ENCODE measurements at regions not wholly inside any gene's neighbourhood (a gene's known extent, or its start where the extent isn't known, plus 50 kb on each side); places are given as distances from the start of the nearest gene placed in this dataset.

DNA sequence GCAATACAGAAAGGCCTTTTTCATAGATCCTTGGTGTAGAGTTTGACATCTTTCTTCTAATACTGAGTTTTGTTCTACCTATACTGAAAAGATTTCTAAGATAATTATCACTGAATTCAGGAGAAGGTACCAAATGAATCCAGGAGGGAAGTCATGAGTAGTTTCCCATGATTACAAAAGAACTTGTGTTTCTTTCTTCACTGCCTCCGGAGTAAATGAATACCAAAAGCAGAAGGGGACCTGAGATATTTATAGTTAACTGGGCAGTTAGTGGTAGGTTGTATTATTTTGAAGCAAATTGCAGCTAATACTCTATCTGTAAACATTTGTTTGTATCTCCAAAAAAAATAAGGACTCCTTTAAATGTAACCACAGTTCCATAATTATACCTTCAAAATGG is 175.4 kb downstream of the SUCNR1 start:
- H3K27ac Mint-ChIP-seq (ENCODE audit: unreplicated experiment): no peak overlapping the region
- no peak overlapping the region for H3K4me3 Mint-ChIP-seq (ENCODE audit: unreplicated experiment)

GRCh38 chr3:152050903-152051302 is 177.5 kb downstream of the SUCNR1 start:
- Mint-ChIP-seq H3K27me3 (ENCODE audit: unreplicated experiment) (no peaks in the 10 kb centered on the region), H3K9me3 (ENCODE audit: unreplicated experiment) (no peaks in the 10 kb centered on the region), H3K27ac (ENCODE audit: unreplicated experiment) (no peak overlapping the region), H3K4me1 (ENCODE audit: low read depth, unreplicated experiment) (no peaks in the 10 kb centered on the region), H3K4me3 (ENCODE audit: unreplicated experiment) (no peak overlapping the region), H3K36me3 (ENCODE audit: unreplicated experiment) (no peaks in the 10 kb centered on the region)
- TF ChIP-seq, protein P1, sequence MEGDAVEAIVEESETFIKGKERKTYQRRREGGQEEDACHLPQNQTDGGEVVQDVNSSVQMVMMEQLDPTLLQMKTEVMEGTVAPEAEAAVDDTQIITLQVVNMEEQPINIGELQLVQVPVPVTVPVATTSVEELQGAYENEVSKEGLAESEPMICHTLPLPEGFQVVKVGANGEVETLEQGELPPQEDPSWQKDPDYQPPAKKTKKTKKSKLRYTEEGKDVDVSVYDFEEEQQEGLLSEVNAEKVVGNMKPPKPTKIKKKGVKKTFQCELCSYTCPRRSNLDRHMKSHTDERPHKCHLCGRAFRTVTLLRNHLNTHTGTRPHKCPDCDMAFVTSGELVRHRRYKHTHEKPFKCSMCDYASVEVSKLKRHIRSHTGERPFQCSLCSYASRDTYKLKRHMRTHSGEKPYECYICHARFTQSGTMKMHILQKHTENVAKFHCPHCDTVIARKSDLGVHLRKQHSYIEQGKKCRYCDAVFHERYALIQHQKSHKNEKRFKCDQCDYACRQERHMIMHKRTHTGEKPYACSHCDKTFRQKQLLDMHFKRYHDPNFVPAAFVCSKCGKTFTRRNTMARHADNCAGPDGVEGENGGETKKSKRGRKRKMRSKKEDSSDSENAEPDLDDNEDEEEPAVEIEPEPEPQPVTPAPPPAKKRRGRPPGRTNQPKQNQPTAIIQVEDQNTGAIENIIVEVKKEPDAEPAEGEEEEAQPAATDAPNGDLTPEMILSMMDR (IDR thresholded peaks at IDR 0.05; ENCODE audit: partially characterized antibody, unreplicated experiment): no peak
- DNase-seq: no peak

More for the DNA sequence above, 175.4 kb downstream of the SUCNR1 start:
- Mint-ChIP-seq H3K4me1 (ENCODE audit: low read depth, unreplicated experiment) (no peaks in the 10 kb centered on the region), H3K9me3 (ENCODE audit: unreplicated experiment) (no peaks in the 10 kb centered on the region), H3K27me3 (ENCODE audit: unreplicated experiment) (no peaks in the 10 kb centered on the region), H3K36me3 (ENCODE audit: unreplicated experiment) (no peaks in the 10 kb centered on the region)
- TF ChIP-seq, protein P1 (IDR thresholded peaks at IDR 0.05; ENCODE audit: partially characterized antibody, unreplicated experiment): no peak
- no peak for DNase-seq

DNA sequence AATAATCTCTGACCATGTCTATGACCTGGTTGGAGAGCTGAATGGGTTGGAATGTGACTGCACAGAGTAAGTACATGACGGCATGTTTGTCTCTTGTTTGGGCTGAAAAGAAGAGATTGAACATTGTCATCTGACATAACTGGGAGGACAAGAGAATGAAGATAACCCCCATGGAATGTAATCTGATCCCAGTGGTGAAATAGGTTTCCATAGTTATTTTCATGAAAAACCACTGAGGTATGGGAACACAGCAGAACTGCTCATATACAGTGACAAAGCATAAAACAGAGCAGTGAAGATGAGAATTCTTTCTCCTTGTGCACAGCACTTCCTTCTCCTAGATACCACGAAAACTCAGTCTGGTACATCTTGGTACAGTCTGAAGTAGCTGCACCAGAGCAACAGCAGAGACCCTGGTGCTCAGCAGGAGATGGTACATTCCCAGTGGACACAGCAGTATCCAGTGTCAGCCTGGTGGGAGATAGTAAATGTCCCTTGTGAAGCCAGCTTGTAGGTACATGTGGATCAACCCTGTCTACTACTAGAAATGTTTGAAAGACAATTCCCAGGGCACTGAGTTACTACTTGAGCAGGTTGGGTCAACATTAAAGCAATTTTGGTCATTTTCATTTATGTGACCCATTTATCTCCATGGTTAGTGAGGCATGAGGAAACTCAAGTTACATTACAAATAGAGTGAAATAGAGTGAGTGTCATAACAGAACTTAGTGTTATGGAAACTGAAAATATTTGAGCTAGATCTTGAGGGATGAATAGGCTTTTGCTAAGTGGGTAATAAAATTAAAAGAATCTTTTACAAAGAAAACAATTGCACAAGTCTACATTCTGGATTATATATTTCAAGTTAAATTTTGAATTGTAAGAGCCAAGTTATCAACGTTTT is 178.3 kb downstream of the SUCNR1 start:
- no peak for DNase-seq
- Mint-ChIP-seq H3K4me1 (ENCODE audit: low read depth, unreplicated experiment) (no peaks in the 10 kb centered on the region), H3K36me3 (ENCODE audit: unreplicated experiment) (no peaks in the 10 kb centered on the region), H3K27me3 (ENCODE audit: unreplicated experiment) (no peaks in the 10 kb centered on the region), H3K27ac (ENCODE audit: unreplicated experiment) (no peak overlapping the region), H3K9me3 (ENCODE audit: unreplicated experiment) (no peaks in the 10 kb centered on the region), H3K4me3 (ENCODE audit: unreplicated experiment) (no peak overlapping the region)
- TF ChIP-seq, protein P1 (IDR thresholded peaks at IDR 0.05; ENCODE audit: partially characterized antibody, unreplicated experiment): no peak

DNA sequence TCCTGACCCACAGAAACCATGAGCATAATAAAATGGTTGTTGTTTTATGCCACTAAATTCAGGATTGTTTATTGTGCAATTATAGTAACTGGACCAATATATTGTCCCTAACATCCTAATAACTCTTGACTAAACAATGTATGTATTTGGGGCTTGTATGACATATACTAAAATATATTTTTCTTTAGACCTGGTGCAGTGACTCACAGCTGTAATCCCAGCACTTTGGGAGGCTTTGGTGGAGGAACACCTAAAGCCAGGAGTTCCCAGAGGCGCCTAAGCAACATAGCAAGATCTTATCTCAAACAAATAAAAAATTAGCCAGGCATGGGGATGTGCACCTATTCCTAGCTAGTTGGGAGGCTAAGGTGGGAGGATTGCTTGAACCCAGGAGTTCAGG is 180.4 kb downstream of the SUCNR1 start:
- Mint-ChIP-seq H3K27ac (ENCODE audit: unreplicated experiment) (no peak overlapping the region), H3K36me3 (ENCODE audit: unreplicated experiment) (no peaks in the 10 kb centered on the region), H3K9me3 (ENCODE audit: unreplicated experiment) (no peaks in the 10 kb centered on the region), H3K4me3 (ENCODE audit: unreplicated experiment) (no peak overlapping the region), H3K27me3 (ENCODE audit: unreplicated experiment) (no peaks in the 10 kb centered on the region), H3K4me1 (ENCODE audit: low read depth, unreplicated experiment) (no peaks in the 10 kb centered on the region)
- TF ChIP-seq, protein P1 (IDR thresholded peaks at IDR 0.05; ENCODE audit: partially characterized antibody, unreplicated experiment): no peak
- no peak for DNase-seq

GRCh38 chr3:152054315-152054714 is 180.9 kb downstream of the SUCNR1 start:
- Mint-ChIP-seq H3K4me1 (ENCODE audit: low read depth, unreplicated experiment) (no peaks in the 10 kb centered on the region), H3K27ac (ENCODE audit: unreplicated experiment) (no peak overlapping the region), H3K9me3 (ENCODE audit: unreplicated experiment) (no peaks in the 10 kb centered on the region), H3K4me3 (ENCODE audit: unreplicated experiment) (no peak overlapping the region), H3K27me3 (ENCODE audit: unreplicated experiment) (no peaks in the 10 kb centered on the region), H3K36me3 (ENCODE audit: unreplicated experiment) (no peaks in the 10 kb centered on the region)
- TF ChIP-seq, protein P1 (IDR thresholded peaks at IDR 0.05; ENCODE audit: partially characterized antibody, unreplicated experiment): no peak
- DNase-seq: no peak
